Ishikawa (cell line): ENCODE measurements at regions not wholly inside any gene's neighbourhood (a gene's known extent, or its start where the extent isn't known, plus 50 kb on each side); places are given as distances from the start of the nearest gene placed in this dataset.

Experiments used
- CEBPB ChIP-seq: IDR thresholded peaks from 2 replicates; pipeline ENCODE4 v1.6.1; 2012
- CREB1 ChIP-seq: IDR thresholded peaks from 2 replicates; pipeline ENCODE4 v1.6.1; 2012; ENCODE audit warnings: low read depth
- EGR1 ChIP-seq: IDR thresholded peaks from 2 replicates; pipeline ENCODE4 v1.6.1; 2012
- EP300 ChIP-seq: IDR thresholded peaks from 2 replicates; pipeline ENCODE4 v1.6.1; 2012; ENCODE audit warnings: borderline replicate concordance
- FOXM1 ChIP-seq: IDR thresholded peaks from 2 replicates; pipeline ENCODE4 v1.6.1; 2012; ENCODE audit warnings: low read depth, borderline replicate concordance
- NFIC ChIP-seq: IDR thresholded peaks from 2 replicates; pipeline ENCODE4 v1.6.1; 2012
- RAD21 ChIP-seq: IDR thresholded peaks from 2 replicates; pipeline ENCODE4 v1.6.1; 2012; ENCODE audit warnings: low read depth
- TAF1 ChIP-seq: IDR thresholded peaks from 2 replicates; pipeline ENCODE4 v1.6.1; 2012; ENCODE audit warnings: low read depth, mild to moderate bottlenecking
- TCF12 ChIP-seq: IDR thresholded peaks from 2 replicates; pipeline ENCODE4 v1.6.1; 2012; ENCODE audit warnings: low read depth
- TEAD4 ChIP-seq: IDR thresholded peaks from 2 replicates; pipeline ENCODE4 v1.6.1; 2012
- YY1 ChIP-seq: IDR thresholded peaks from 2 replicates; pipeline ENCODE4 v1.6.1; 2012; ENCODE audit warnings: low read depth
- ZBTB7A ChIP-seq: IDR thresholded peaks from 2 replicates; pipeline ENCODE4 v1.6.1; 2012; ENCODE audit warnings: low read depth
- TF ChIP-seq, protein P1 (sequence below): IDR thresholded peaks from 2 replicates; pipeline ENCODE4 v1.6.1; 2012; ENCODE audit warnings: low read depth, mild to moderate bottlenecking
- TF ChIP-seq, protein P2 (sequence below): IDR thresholded peaks from 2 replicates; pipeline ENCODE4 v1.6.1; 2012
- TF ChIP-seq, protein P3 (sequence below): IDR thresholded peaks from 2 replicates; pipeline ENCODE4 v1.6.1; 2012

GRCh38 chr2:123366239-123366837, 658.7 kb upstream of the CNTNAP5 start:
- TF ChIP-seq ZBTB7A, result no peak
- no peak for TF ChIP-seq TAF1
- TF ChIP-seq EP300, result no peak
- no peak for TF ChIP-seq NFIC
- no peak for TF ChIP-seq TEAD4
- TF ChIP-seq YY1, result no peak
- no peak for TF ChIP-seq CREB1
- no peak for TF ChIP-seq EGR1
- TF ChIP-seq CEBPB, result no peak

GRCh38 chr2:123370186-123370585, 654.9 kb upstream of the CNTNAP5 start:
- TF ChIP-seq, protein P1, sequence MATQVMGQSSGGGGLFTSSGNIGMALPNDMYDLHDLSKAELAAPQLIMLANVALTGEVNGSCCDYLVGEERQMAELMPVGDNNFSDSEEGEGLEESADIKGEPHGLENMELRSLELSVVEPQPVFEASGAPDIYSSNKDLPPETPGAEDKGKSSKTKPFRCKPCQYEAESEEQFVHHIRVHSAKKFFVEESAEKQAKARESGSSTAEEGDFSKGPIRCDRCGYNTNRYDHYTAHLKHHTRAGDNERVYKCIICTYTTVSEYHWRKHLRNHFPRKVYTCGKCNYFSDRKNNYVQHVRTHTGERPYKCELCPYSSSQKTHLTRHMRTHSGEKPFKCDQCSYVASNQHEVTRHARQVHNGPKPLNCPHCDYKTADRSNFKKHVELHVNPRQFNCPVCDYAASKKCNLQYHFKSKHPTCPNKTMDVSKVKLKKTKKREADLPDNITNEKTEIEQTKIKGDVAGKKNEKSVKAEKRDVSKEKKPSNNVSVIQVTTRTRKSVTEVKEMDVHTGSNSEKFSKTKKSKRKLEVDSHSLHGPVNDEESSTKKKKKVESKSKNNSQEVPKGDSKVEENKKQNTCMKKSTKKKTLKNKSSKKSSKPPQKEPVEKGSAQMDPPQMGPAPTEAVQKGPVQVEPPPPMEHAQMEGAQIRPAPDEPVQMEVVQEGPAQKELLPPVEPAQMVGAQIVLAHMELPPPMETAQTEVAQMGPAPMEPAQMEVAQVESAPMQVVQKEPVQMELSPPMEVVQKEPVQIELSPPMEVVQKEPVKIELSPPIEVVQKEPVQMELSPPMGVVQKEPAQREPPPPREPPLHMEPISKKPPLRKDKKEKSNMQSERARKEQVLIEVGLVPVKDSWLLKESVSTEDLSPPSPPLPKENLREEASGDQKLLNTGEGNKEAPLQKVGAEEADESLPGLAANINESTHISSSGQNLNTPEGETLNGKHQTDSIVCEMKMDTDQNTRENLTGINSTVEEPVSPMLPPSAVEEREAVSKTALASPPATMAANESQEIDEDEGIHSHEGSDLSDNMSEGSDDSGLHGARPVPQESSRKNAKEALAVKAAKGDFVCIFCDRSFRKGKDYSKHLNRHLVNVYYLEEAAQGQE, result no peak
- no peak for TF ChIP-seq EGR1
- no peak for TF ChIP-seq FOXM1
- no peak for TF ChIP-seq CEBPB
- TF ChIP-seq, protein P2, sequence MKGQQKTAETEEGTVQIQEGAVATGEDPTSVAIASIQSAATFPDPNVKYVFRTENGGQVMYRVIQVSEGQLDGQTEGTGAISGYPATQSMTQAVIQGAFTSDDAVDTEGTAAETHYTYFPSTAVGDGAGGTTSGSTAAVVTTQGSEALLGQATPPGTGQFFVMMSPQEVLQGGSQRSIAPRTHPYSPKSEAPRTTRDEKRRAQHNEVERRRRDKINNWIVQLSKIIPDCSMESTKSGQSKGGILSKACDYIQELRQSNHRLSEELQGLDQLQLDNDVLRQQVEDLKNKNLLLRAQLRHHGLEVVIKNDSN, result no peak
- TF ChIP-seq TEAD4, result no peak
- no peak for TF ChIP-seq TAF1
- TF ChIP-seq EP300, result no peak
- TF ChIP-seq NFIC, result no peak
- TF ChIP-seq TCF12, result no peak
- TF ChIP-seq RAD21, result no peak
- no peak for TF ChIP-seq CREB1
- TF ChIP-seq YY1, result no peak
- TF ChIP-seq, protein P3, sequence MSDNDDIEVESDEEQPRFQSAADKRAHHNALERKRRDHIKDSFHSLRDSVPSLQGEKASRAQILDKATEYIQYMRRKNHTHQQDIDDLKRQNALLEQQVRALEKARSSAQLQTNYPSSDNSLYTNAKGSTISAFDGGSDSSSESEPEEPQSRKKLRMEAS, result no peak
- no peak for TF ChIP-seq ZBTB7A

- TF ChIP-seq, protein P2, result no peak
Observed at GRCh38 chr2:123371535-123371934, 653.6 kb upstream of the CNTNAP5 start.

DNA sequence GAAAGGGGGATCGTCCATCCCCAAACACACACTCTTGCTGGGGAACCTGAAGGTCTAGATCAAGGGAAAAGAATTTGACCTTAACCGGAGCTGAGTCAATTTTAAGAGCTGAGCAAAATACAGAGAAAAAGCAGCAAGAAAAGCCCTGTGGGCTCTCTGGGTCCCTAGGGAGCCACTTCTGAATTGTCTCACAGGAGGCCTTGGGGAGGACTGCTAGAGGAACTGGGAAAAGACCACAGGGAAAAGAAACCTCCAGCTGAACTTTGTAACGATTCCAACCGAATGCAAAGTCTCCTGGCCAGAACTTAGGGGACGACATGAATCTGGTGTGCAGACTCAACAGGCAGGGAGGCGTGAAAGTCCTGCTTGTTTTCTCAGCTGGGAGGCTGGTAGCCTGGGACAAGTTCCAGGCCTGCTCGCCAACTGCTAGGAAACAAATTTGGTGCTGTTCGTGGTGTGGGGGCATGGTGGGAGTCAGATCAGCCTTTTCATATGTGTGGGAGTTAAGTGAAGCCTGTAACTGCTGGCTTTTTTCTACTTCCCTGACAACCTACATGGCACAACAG, 644.6 kb upstream of the CNTNAP5 start:
- TF ChIP-seq YY1, result no peak

- TF ChIP-seq CEBPB, result no peak
- no peak for TF ChIP-seq CREB1
- TF ChIP-seq, protein P3, result no peak
- no peak for TF ChIP-seq TCF12
- TF ChIP-seq EP300, result no peak
- TF ChIP-seq TEAD4, result no peak
- TF ChIP-seq ZBTB7A, result no peak
- no peak for TF ChIP-seq NFIC
- TF ChIP-seq RAD21, result no peak
- TF ChIP-seq, protein P2, result no peak
- no peak for TF ChIP-seq EGR1
- no peak for TF ChIP-seq YY1
- no peak for TF ChIP-seq FOXM1
- TF ChIP-seq TAF1, result no peak
- TF ChIP-seq, protein P1, result no peak
Observed at GRCh38 chr2:123415678-123416077, 609.4 kb upstream of the CNTNAP5 start.

GRCh38 chr2:123419976-123420375, 605.1 kb upstream of the CNTNAP5 start:
- TF ChIP-seq TAF1 (no peak), RAD21 (no peak), FOXM1 (no peak)
